ENCODE measurements at regions not wholly inside any gene's neighbourhood (a gene's known extent, or its start where the extent isn't known, plus 50 kb on each side); places are given as distances from the start of the nearest gene placed in this dataset.

DNA sequence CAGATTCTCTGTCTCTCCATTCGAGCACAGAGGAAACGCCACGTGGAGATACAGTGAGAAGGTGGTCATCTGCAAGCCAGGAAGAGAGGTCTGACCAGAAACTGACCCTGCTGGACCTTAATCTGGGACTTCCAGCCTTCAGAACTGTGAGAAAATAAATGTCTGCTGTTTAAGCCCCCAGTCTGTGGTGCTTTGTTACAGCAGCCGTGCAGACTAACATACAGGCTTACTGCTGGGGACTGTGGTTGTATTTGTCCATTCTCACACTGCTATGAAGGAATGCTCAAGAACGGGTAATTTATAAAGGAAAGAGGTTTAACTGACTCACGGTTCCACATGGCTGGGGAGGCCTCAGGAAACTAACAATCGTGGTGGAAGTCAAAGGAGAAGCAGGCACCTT lies 432.7 kb downstream of the IRS1 start:
- no peak for DNase-seq

DNA sequence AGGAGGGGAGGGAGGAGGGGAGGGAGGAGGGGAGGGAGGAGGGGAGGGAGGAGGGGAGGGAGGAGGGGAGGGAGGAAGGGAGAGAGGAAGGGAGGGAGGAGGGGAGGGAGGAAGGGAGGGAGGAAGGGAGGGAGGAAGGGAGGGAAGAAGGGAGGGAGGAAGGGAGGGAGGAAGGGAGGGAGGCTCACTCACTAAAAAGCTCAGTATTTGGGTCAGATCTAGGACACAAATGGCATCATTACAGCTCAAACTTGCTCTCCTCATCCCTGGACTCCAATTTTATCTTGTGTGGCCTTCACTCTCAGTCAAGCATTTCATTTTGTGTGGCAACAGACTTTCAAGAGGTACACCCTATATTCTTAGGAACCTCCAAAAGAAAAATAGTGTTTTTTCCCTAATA lies 435.4 kb downstream of the IRS1 start:
- DNase-seq, result no peak

DNA sequence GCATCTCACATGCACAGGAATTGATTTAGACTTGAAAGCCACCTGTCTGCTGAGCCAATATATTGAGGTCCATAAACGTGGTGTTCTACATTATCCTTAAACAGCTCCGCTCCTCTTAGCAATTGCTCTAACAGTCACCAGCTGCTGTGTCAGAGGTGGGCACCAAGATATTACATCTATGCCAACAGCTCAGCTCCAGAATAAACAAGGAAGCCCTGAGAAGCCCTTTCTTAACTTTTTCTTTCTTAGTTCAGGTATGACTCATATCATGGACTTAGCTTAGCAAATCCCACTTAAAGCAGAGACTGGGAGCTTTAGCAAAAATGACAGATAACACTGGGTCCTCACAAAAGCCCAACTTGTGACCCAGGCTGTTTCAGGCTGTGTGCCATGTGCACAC lies 436.6 kb downstream of the IRS1 start:
- DNase-seq, result no peak

DNA sequence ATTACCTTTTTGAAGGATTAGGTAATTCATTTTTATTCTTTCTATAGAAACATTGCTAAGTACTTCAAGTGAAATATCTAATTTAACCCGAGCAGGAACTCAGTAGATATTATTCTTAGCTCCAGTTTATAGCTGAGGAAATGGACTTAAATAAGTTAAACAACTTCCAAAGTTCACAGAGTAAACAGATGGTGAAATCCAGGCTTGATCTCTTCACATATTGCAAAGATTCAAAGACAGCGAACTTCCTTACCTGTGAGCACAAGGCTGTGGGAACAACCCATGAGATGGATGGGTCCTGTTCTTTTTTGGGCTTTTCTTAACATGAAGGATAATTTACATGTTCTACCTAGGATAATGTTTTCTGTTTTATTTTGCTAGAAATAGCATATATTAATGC lies 439.0 kb downstream of the IRS1 start:
- no peak for DNase-seq

DNA sequence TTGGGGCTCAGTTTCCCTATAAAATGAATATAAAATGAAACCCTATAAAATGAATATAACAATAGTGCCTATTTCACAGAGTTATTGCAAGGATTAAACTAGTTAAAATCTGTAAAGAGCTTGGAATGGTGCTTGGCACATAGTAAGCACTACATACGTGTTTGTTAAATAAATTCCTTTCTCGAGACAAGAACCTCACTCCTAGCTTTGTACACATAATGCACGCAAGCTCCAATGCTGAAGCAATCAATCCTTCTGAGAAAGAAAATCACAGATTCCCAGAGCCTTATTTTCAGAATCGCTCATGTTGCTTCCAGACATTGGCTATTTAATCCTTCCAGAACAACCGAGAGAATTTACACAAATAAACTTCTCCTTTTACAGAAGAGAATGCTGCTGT lies 440.9 kb downstream of the IRS1 start:
- no peak for DNase-seq

DNA sequence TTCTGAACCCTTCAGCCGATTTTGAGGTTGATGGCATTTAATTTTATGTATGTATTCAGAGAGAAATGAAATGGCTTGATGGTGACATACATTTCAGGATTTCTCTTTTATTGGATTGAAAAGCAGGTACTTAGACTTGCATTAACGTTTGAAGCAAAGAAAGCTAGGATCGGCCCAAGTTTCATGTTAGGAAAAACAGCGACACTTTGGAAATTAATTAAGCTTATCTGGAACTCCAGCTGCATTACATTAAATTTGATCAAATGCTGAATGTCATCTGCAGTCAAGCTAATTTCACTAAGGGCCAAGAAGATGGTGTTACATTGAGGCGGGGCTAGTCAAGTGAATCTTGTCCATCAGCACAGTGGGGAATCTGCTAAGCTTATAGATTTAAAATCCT lies 441.8 kb downstream of the IRS1 start:
- no peak for DNase-seq

DNA sequence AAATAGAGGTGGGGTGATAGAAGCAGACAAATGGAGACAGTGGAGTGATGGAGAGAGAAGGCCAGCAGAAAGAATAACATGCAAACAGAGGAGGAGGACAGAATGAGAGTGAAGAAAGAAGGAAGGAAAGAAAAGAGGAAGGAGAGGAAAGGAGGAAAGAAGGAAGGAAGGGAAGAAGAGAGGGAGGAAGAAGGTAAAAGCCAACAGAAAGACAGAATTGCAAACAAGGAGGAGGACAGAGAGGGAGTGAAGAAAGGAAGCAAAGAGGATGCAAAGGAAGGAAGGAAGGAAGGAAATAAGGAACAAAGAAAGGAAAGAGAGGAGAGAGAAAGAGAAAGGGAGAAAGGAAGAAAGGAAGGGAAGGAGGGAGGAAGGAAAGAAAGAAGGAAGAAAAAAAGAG lies 444.0 kb downstream of the IRS1 start:
- DNase-seq, result no peak

DNA sequence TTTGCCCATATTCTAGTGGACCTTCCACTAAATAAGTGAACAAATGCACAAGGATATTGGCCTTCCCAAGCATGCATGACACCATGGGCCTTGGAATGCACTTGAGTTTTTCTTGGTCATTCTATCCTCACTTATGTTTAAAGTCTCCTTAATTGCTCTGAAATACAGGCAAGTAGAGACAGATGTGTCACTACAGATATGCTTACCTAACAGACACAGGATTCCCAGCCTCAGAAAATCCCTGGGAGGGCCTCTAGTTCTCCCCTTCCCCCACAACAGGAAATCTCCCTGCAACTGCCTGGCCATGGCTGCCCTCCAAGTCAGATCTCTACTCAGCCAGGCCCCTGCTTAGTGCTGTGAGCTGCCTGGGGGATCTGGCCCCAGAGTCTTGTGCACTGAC lies 445.2 kb downstream of the IRS1 start:
- DNase-seq, result peak; percentile 73

DNA sequence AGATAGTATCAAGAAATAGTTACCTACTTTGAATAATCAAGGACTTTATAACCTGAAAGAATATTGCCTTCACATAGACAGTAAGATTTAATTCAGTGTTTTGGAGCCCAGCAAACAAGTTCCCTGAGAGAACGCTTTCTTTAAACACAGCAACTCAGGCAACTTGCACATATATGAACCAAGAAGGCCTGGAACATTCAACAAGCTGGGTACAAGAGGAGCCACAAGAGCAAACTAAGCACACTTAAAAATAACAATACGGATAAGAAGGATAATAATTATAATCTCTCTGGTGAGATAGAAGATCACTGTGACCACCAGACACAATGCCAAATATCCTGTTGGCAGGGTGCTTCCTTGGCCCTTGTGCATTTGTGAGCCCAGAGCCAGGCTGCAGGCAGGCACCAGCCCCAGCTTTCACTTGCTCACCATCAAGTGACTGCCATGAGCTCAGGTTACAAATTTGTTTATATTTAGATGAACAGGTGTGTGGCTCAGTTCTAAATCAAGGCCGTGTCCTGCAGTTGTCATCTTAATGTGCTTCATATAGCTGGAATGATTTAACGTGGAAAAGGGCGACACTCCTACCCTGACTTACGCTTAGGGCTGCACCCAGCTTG lies 446.6 kb downstream of the IRS1 start:
- no peak for DNase-seq

DNA sequence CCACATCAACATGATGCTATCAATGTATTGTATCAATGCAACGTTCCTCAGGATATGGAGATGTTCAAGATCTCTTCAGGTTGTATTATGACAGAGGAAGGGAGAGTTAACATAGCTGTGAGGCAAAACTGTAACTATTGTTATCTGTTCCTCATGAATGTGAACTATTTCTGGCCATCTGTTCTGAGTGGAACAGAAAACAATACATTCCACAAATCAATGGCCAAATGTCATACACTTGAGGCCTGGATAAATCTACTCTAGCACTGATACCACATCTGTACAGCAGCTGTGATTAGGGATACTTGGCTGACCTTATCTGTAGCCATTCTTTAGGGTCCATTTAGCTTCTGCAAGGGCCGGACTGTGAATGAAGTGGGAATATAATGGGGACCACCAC lies 447.9 kb downstream of the IRS1 start:
- DNase-seq, result no peak

DNA sequence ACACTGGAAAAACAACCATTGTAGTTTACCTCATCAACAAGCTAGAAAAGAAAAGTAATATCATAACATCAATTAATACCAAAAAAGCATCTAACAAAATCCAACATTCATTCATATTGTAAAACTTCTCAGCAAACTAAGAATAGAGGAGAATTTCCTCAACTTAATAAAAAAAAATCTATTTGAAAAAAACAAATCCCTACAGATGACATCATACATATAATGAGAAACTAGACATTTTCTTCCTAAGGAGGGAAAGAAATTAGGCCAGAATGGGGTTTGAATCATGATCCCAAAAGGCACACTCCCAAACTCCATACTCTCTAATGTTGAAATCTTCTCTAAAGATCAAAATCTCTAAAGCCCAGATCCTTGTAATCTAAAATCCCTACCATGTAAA lies 460.0 kb downstream of the IRS1 start:
- DNase-seq, result no peak

DNA sequence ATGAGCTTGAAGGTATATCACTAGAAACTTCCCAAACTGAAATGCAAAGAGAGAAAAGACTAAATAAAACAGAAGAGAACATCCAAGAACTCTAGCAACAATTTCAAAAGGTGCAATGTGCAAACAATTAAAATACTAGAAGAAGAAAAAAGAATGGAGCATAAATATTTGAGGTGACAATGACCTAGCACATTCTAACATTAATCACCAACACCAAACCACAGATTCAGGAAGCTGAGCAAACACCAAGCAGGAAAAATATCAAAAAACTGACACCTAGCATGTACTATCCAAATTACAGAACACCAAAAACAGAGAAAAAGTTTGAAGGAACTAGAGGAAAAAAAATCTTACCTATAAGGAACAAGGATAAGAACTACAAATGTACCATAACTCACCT lies 460.8 kb downstream of the IRS1 start:
- no peak for DNase-seq

DNA sequence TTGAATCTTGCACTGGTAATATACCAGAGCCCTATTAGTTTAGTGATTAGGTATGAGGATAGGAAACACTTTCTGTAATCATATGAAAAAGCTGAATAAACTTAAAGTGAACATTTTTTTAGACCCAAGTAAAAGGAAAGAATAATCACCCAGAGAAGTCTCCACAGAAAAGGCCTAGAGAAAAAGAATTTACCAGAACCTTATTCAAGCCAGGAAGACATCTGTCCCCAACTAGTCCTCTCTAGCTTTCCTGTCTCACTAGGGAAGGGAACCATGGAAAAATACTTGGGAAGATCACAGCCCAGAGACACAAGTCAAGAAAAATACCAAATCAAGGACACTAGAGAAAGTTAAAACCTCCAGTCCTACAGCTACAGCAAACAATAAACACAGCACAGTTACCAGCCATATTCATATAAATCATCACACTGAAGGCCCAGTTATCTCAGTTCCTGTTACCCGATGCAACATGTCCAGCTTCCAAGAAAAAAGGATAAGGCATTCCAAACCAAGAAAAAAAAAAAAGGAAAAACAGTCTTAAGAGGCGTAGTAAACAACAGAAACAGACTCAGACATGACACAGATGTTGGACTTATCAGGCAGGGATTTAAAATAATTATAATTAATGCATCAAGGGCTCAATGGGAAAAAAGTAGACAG lies 461.5 kb downstream of the IRS1 start:
- no peak for DNase-seq

DNA sequence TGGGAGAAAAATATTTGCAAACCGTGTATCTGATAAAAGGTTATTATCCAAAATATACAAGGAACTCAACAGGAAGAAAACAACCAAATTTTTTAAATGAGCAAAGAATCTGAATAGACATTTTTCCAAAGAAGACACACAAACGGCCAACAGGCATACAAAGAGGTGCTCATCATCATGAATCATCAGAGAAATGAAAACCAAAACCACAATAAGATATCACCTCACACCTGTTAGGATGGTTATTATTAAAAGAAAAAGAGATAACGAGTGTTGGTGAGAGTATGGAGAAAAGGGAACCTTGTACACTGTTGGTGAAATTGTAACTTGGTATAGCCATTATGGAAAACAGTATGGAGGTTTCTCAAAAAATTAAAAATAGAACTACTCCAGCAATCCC lies 463.3 kb downstream of the IRS1 start:
- no peak for DNase-seq

DNA sequence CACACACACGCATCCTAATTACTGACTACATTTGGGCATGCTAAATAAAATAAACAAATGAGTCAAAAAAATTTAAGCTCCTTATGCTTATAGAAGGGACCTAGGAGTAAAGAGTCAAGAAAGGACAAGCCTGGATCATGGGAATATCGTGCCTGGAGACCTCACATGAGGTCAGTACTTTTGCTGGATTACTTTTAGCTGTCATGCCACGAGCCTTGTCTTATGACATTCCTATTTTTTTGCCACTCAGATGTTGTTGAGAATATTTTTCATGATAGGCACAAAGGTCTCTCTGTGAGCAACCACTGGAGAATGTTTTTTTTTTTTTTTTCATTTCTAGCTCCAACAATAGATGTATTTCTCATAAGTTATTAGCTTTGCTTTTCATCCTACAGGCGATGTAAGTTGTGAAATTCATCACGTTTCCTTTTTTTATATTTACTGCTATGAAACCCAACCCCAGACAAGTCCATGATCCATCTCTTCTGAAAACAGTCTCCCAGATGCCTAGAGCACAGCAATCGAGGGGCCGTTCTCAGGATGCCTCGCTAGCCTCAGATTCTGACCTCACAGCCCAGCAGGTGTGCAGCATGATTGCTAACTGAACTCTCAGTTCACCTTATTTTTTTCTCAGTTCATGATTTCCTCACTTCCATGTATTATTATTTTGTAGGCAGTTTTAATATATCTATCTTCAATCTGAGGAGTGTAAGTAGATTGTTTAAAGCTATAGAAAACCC lies 464.5 kb downstream of the IRS1 start:
- no peak for DNase-seq

DNA sequence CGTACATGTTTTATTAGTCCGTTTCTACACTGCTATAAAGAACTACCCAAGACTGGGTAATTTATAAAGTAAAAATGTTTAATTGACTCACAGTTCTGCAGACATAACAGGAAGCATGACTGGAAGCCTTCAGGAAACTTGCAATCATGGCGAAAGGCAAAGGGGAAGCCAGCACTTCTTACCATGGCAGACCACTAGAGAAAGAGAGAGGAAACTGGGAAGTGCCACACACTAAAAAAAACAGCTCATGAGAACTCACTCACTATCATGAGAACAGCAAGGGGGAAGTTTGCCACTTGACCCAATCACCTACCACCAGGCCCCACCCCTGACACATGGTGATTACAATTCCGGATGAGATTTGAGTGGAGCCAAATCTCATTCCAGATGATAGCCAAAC lies 466.2 kb downstream of the IRS1 start:
- no peak for DNase-seq

DNA sequence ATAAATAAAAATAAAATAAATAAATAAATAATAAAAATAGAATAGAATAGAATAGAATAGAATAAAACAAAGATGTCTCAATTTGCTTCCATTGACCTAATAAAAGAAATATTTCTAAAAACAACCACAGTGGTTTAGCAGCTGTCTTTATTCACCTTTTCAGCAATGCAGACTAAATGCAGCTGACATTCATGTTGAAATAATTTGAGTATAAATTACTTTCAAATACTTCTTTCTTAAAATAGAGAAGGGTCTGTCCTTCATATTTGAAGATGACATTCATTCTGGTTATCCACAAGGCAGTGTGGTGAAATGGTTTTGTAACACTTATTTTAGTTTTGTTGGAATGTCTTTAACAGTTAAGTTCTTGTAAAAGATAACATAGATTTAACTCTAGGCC lies 469.4 kb downstream of the IRS1 start:
- no peak for DNase-seq

DNA sequence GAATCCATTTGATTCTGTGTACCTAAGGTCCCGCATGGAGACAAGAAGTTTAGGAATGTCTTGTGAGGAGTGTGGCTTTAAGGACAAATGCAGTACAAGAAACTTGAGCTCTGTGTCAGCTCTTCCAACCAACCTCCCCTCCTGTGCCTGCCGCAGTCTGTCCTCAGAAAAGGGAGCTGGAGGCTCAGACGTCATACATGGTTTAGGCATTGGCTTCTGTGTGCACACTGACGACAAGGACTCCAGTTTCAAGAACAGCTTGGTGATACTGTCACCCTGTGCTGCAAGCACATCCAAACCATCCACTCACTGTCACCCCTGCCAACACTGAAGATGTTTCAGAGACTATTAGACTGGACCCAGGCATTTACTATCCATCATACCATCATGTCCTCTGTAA lies 470.4 kb downstream of the IRS1 start:
- DNase-seq, result no peak

DNA sequence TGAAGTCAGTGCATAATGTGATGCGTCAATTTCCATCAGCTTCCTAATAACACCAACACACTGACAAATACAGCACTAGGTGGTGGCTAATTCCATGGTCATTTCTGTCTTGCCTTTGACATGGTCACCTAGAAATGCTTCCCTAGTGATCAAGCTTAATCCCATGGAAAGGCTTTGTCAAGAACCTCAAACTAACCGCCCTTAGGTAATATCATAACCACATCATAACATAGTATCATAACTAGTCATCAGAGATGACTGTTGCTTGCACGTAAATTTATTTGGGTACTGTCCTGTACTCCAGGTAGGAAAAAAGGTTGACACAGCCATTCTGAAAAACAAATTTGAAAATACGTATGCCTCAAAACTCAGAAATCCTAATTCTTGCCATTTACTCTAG lies 471.8 kb downstream of the IRS1 start:
- no peak for DNase-seq

DNA sequence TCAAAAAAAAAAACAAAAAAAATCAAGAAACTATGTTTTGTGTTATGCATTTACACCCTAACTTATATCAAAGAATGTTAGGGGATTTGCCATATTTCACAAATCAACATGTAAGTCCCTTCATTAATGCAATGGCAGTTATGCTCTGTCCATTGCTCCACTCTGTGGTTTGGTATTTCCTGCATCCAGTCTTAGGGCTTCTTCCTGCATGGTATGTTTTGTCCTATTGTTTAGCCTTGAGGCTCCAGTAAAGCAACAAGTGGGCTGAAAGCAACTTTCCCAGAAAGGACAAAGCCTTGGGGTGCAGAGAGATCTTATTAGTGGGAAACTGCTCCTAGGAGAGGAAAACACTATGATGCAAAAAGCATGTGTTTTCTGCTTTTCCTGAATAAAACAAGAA lies 474.1 kb downstream of the IRS1 start:
- no peak for DNase-seq

DNA sequence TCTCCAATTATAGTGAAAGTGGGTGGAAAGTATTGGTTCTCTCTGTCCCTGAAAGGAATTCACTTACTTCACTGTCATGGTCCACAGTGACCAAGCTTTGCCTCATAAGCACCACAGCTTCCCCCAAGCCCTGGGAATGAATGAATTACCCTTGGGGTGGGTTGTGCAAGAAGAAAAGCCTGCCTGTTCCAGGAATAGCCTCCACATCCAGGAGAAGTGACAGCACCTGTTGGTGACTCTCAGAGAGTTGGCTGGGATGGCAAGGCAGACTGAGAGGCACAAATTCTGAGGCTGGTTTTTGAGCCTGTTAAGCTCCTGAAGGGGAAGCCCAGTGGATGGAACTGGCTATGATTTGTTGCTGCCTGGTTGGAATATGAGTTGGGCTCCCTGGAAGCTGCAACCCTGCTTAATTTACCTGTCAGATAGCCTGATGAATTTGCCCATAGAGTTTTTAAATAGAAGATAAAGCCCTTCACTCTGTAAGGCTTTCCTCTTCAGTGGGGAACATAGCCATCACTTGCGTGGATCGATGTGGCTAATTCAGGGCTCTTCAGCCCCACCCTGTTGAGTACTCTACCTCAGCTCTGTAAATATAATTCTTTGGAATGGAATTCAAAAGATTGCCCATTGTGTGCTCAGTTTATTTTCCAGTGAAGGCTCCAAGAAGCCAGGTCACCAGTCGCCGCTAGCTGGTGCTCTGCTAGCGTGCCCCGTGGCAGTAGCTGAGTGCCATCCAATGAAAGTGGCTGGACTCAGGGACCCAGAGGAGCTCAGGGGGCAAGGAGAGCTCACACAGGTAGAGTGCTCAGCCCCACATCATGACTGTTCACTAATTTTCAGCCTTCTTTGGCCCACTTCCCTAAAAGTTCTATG lies 479.3 kb downstream of the IRS1 start:
- no peak for DNase-seq

DNA sequence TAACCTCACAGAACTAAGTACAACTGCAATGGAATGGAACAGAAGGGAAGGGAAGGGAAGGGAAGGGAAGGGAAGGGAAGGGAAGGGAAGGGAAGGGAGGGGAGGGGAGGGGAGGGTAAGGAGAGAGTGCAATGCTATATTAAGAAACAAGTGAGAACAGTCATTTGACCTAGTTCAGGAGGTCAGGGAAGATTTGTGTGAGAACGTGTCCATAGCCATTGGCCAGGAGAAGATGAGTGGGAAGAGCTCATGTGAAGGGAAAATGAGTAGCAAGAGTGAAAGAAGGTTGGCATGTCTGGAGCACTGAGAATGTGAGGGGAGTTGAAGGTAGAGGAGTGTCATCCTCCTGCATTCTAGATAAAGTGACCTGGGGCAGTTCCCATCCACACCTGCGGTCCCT lies 481.6 kb downstream of the IRS1 start:
- DNase-seq, result no peak

DNA sequence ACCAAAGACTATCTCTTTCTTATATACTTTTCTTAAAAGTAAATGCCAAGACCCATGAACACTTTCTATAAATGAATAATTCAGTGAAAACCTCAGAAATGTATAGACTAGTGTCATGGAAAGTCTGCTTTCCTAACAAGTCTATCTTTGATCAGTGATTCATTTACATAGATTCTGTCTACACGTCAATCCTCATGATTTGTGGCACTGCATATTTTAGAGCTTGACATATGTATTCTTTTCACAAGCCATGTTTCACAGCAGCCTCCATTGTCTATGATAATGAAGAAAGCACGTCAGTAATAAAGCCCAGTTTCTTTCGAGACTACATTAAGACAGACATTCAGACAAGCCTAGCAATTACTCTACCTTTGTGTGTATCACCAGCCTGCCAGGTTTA lies 486.6 kb downstream of the IRS1 start:
- DNase-seq, result no peak

DNA sequence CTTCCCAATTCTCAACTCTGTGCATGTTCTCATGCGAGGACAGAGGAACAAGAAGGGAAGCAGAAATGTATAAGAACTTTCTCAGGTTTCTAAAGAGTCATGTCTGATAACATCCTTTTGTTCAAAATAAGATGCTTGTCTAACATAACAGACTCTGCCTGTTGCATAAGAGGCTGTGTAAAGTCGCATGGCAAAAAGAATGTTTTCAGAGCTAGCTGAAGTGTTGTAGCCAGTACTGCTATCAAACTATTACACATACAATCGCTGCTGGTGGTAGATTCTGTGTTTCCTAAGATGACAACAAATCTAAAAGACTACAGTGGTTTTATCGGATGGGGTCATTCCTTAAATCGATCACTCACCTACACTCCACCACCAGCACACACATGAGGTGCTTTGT lies 487.5 kb downstream of the IRS1 start:
- no peak for DNase-seq

Measured in islet precursor cell (in vitro differentiated cells).